Liver (tissue), 3 donors: ENCODE measurements at regions not wholly inside any gene's neighbourhood (a gene's known extent, or its start where the extent isn't known, plus 50 kb on each side); places are given as distances from the start of the nearest gene placed in this dataset.

Experiments
- ATF3 ChIP-seq: IDR thresholded peaks from 2 replicates; pipeline ENCODE4 v1.6.1; 2016; ENCODE audit warnings: antibody characterized with exemption
- CTCF ChIP-seq: fragments of 150-350 bp; IDR thresholded peaks from 2 replicates; pipeline ENCODE4 v1.5.1; 2017; ENCODE audit warnings: improper control_type of control experiment, low read depth, low read length; ENCODE audit not compliant: missing input control
- GABPA ChIP-seq, 2 donors: IDR thresholded peaks in 1 of 2; conservative IDR thresholded peaks in 1 of 2; 2 replicates each; pipeline ENCODE4 v1.6.1; 2016; ENCODE audit warnings: antibody characterized with exemption in 2 of 2, mild to moderate bottlenecking in 1 of 2, moderate library complexity in 1 of 2
- MAX ChIP-seq: IDR thresholded peaks from 2 replicates; pipeline ENCODE4 v1.6.1; 2016; ENCODE audit warnings: antibody characterized with exemption
- RAD21 ChIP-seq, 2 donors: IDR thresholded peaks; 2 replicates each; pipeline ENCODE4 v1.6.1; 2016; ENCODE audit warnings: antibody characterized with exemption in 2 of 2, mild to moderate bottlenecking in 2 of 2
- REST ChIP-seq: IDR thresholded peaks from 2 replicates; pipeline ENCODE4 v1.6.1; 2016; ENCODE audit warnings: antibody characterized with exemption, mild to moderate bottlenecking
- SP1 ChIP-seq: IDR thresholded peaks from 2 replicates; pipeline ENCODE4 v1.6.1; 2018; ENCODE audit warnings: antibody characterized with exemption, mild to moderate bottlenecking
- TAF1 ChIP-seq: conservative IDR thresholded peaks from 2 replicates; pipeline ENCODE4 v1.6.1; 2016; ENCODE audit warnings: antibody characterized with exemption, mild to moderate bottlenecking
- YY1 ChIP-seq: IDR thresholded peaks from 2 replicates; pipeline ENCODE4 v1.6.1; 2016; ENCODE audit warnings: antibody characterized with exemption, mild to moderate bottlenecking
- ZBTB33 ChIP-seq: IDR thresholded peaks from 2 replicates; pipeline ENCODE4 v1.6.1; 2016; ENCODE audit warnings: antibody characterized with exemption
- donor health status: healthy.
- donor health status: healthy.

- no peak for TF ChIP-seq CTCF
- TF ChIP-seq TAF1 = no peak
- no peak for TF ChIP-seq REST
- TF ChIP-seq RAD21 (IDR thresholded peaks at IDR 0.05) = no peak
- TF ChIP-seq ATF3 = no peak
- no peak for TF ChIP-seq YY1
- no peak for TF ChIP-seq SP1
- no peak for TF ChIP-seq GABPA (IDR thresholded peaks at IDR 0.05 in 1 of 2, conservative IDR thresholded peaks at IDR 0.05 in 1 of 2)
- TF ChIP-seq ZBTB33 = no peak
- TF ChIP-seq MAX = no peak
Measured at GRCh38 chr18:43581936-43582519, 304.7 kb upstream of the SYT4 start.
